HepG2 (cell line): ENCODE measurements at regions not wholly inside any gene's neighbourhood (a gene's known extent, or its start where the extent isn't known, plus 50 kb on each side); places are given as distances from the start of the nearest gene placed in this dataset.

Source experiments
- ATAC-seq: fragments of 200-7000 bp; cut with Tn5 transposase; 3 replicates; pipeline ENCODE4 v1.9.1; 2020; ENCODE audit warnings: mild to moderate bottlenecking, moderate library complexity
- BruUV-seq: library from RNA; stranded (reverse); fragments of 400-500 nt; replicated peaks from 2 replicates; lab custom pipeline; 2021; lab: Mats Ljungman, UMichigan
- CTCF ChIA-PET: fragments of 300-600 bp; formaldehyde crosslinking; extraction: SDS; loops from one replicate; lab custom pipeline; 2021; ENCODE audit warnings: low total read pairs, inconsistent platforms, low intra/inter-chr PET ratio; lab: Yijun Ruan, JAX
- POLR2A ChIA-PET: fragments of 350-600 bp; sonication (Branson Sonifier 250); formaldehyde crosslinking; loops from one replicate; lab custom pipeline; 2020; ENCODE audit warnings: antibody characterized with exemption, inconsistent platforms; lab: Yijun Ruan, JAX
- DNase-seq: peaks from one replicate; pipeline ENCODE4 v3.0.0-alpha.2; 2015; ENCODE audit warnings: low spot score
- FAIRE-seq: peaks from 3 replicates; lab custom pipeline; 2011; peaks lifted over from hg19 to GRCh38; lab: Jason Lieb, UNC
- H2AFZ ChIP-seq: one replicate; pipeline ENCODE4 v1.6.1; 2011; ENCODE audit warnings: low read length, inconsistent platforms
- H3K27ac ChIP-seq: fragments of 300-600 bp; 3 replicates; pipeline ENCODE4 v1.8.0; 2011; ENCODE audit warnings: mixed run types, mild to moderate bottlenecking, mixed read lengths, low read length, inconsistent platforms; ENCODE audit not compliant: insufficient read depth; ENCODE audit errors: extremely low read length
- H3K27me3 ChIP-seq, 2 experiments: fragments of 200-600 bp in 1 of 2; 2 replicates in 1 of 2; 3 replicates in 1 of 2; pipeline versions ENCODE4 v1.6.0 to v1.8.0; 2011; ENCODE audit warnings: low read length in 2 of 2, mild to moderate bottlenecking in 2 of 2, moderate library complexity in 2 of 2, inconsistent platforms in 1 of 2; ENCODE audit not compliant: insufficient read depth in 2 of 2, control insufficient read depth in 1 of 2
- H3K36me3 ChIP-seq, 2 experiments: fragments of 200-600 bp in 1 of 2; replicated peaks in 1 of 2; 2 replicates in 1 of 2; 3 replicates in 1 of 2; pipeline versions ENCODE4 v1.5.1 to v1.8.0; 2011; ENCODE audit warnings: low read length in 2 of 2, inconsistent platforms in 1 of 2; ENCODE audit not compliant: insufficient read depth in 2 of 2, control insufficient read depth in 1 of 2
- H3K4me1 ChIP-seq: 2 replicates; pipeline ENCODE4 v1.5.1; 2012; ENCODE audit warnings: low read length, inconsistent platforms; ENCODE audit not compliant: insufficient read depth
- H3K4me2 ChIP-seq: 2 replicates; pipeline ENCODE4 v1.6.0; 2011; ENCODE audit warnings: low read depth, low read length, inconsistent platforms
- H3K4me3 ChIP-seq, 3 experiments: fragments of 200-600 bp in 1 of 3; sonication (generic), shearing (Covaris generic) in 1 of 3; replicated peaks in 1 of 3; 2 replicates each; pipeline ENCODE4 v1.5.1; 2011 to 2016; ENCODE audit warnings: low read length in 3 of 3, inconsistent platforms in 2 of 3, low read depth in 2 of 3, mild to moderate bottlenecking in 2 of 3, control low read depth in 1 of 3, mixed read lengths in 1 of 3; ENCODE audit not compliant: insufficient read depth in 1 of 3
- H3K79me2 ChIP-seq: one replicate; pipeline ENCODE4 v1.6.1; 2011; ENCODE audit warnings: low read length, inconsistent platforms; ENCODE audit not compliant: insufficient read depth
- H3K9ac ChIP-seq: 2 replicates; pipeline ENCODE4 v1.6.0; 2011; ENCODE audit warnings: mild to moderate bottlenecking, low read depth, low read length, inconsistent platforms; ENCODE audit not compliant: insufficient read depth
- H3K9me3 ChIP-seq: 2 replicates; pipeline ENCODE4 v1.5.1; 2012; ENCODE audit warnings: mild to moderate bottlenecking, low read length
- H4K20me1 ChIP-seq: 2 replicates; pipeline ENCODE4 v1.6.0; 2011; ENCODE audit warnings: inconsistent platforms, mild to moderate bottlenecking, low read length, moderate library complexity; ENCODE audit not compliant: insufficient read depth
- DBP ChIP-seq: sonication (generic); formaldehyde crosslinking; IDR thresholded peaks from 2 replicates; pipeline ENCODE4 v1.4.0; 2020; ENCODE audit warnings: missing genetic modification reagents; ENCODE audit errors: not compliant biosample characterization
- ERF ChIP-seq: IDR thresholded peaks from 2 replicates; pipeline ENCODE4 v1.6.1; 2018; ENCODE audit warnings: missing biosample characterization, missing genetic modification reagents
- MED1 ChIP-seq: sonication (generic); formaldehyde crosslinking; IDR thresholded peaks from 2 replicates; pipeline ENCODE4 v1.4.0; 2020; ENCODE audit warnings: missing genetic modification reagents
- MED13 ChIP-seq: sonication (generic); formaldehyde crosslinking; IDR thresholded peaks from 2 replicates; pipeline ENCODE4 v1.5.0; 2020; ENCODE audit warnings: missing genetic modification reagents
- MTA3 ChIP-seq: sonication (generic); formaldehyde crosslinking; IDR thresholded peaks from 2 replicates; pipeline ENCODE4 v1.4.0; 2020; ENCODE audit warnings: missing genetic modification reagents
- NR1H2 ChIP-seq: sonication (generic); formaldehyde crosslinking; IDR thresholded peaks from 2 replicates; pipeline ENCODE4 v1.8.1; 2022; ENCODE audit warnings: low read depth, missing genetic modification reagents, borderline replicate concordance
- PHF20 ChIP-seq: sonication (generic); formaldehyde crosslinking; IDR thresholded peaks from 2 replicates; pipeline ENCODE4 v1.5.0; 2020; ENCODE audit warnings: mild to moderate bottlenecking, missing genetic modification reagents
- ZNF281 ChIP-seq: sonication (generic); formaldehyde crosslinking; IDR thresholded peaks from 2 replicates; pipeline ENCODE4 v1.4.0; 2020; ENCODE audit warnings: missing genetic modification reagents, borderline replicate concordance
- ZNF446 ChIP-seq: sonication (generic); formaldehyde crosslinking; IDR thresholded peaks from 2 replicates; pipeline ENCODE4 v1.5.0; 2020; ENCODE audit warnings: mild to moderate bottlenecking, missing genetic modification reagents
- ZNF562 ChIP-seq: sonication (generic); formaldehyde crosslinking; IDR thresholded peaks from 2 replicates; pipeline ENCODE4 v1.8.0; 2022; ENCODE audit warnings: missing genetic modification reagents, borderline replicate concordance
- ZNF704 ChIP-seq: sonication (generic); formaldehyde crosslinking; IDR thresholded peaks from 2 replicates; pipeline ENCODE4 v1.8.1; 2023; ENCODE audit warnings: mild to moderate bottlenecking, inconsistent platforms, moderate library complexity, missing genetic modification reagents, borderline replicate concordance
- ZNF713 ChIP-seq: sonication (generic); formaldehyde crosslinking; IDR thresholded peaks from 2 replicates; pipeline ENCODE4 v1.4.0; 2020; ENCODE audit warnings: mild to moderate bottlenecking, missing genetic modification reagents
- ZSCAN21 ChIP-seq: sonication (generic); formaldehyde crosslinking; IDR thresholded peaks from 2 replicates; pipeline ENCODE4 v1.8.0; 2022; ENCODE audit warnings: mild to moderate bottlenecking, missing genetic modification reagents, moderate library complexity, borderline replicate concordance
- WGBS: methylation state at CpG from one replicate; pipeline ENCODE4 v1.1.6; 2017; ENCODE audit warnings: low lambda C conversion rate; 5-methylcytosine and 5-hydroxymethylcytosine counted together
- in situ Hi-C: cut with HindIII; loops from 2 replicates; pipeline ENCODE4 v1.10.0; 2017; ENCODE audit warnings: low pct_unique_long_range_greater_than_20kb; ENCODE audit not compliant: extremely low pct_ligation_motif_present
- intact Hi-C: fragments of 100-400 bp; cut with micrococcal nuclease; formaldehyde crosslinking; loops from one replicate; pipeline ENCODE4 v1.10.0; 2022; ENCODE audit not compliant: unreplicated experiment

- Histone ChIP-seq H3K27me3 (no peaks in the 10 kb centered on the region), H3K4me1 (peaks cover 31% of the 10 kb centered on the region), H3K79me2 (peaks cover 10% of the 10 kb centered on the region), H3K27ac (no peak overlapping the region), H3K9ac (no peak overlapping the region), H3K4me3 (no peak overlapping the region), H3K9me3 (no peaks in the 10 kb centered on the region), H3K36me3 (no peaks in the 10 kb centered on the region)
- BruUV-seq, result no TSS peak
- ChIA-PET CTCF (no interaction called here), POLR2A (no interaction called here)
- DNase-seq (no peak), ATAC-seq (no peak)
- 94% methylated on average over 4 of the region's 4 CpGs for WGBS
- intact Hi-C loops, result no loop called here
- TF ChIP-seq ZNF446 (CRISPR knock-in tag), result no peak
- no peak for TF ChIP-seq NR1H2 (CRISPR knock-in tag)
- no peak for TF ChIP-seq ZSCAN21 (CRISPR knock-in tag)
- no peak for TF ChIP-seq ZNF704 (CRISPR knock-in tag)
- no peak for TF ChIP-seq ZNF713
- TF ChIP-seq MTA3 (CRISPR knock-in tag), result no peak
- TF ChIP-seq PHF20 (CRISPR knock-in tag), result no peak
- no peak for TF ChIP-seq MED1 (CRISPR knock-in tag)
- no peak for TF ChIP-seq ZNF281 (CRISPR knock-in tag)
- TF ChIP-seq ZNF562 (CRISPR knock-in tag), result no peak
- no peak for TF ChIP-seq MED13
- no peak for TF ChIP-seq ERF (CRISPR knock-in tag)
- TF ChIP-seq DBP (CRISPR knock-in tag), result no peak
- TF ChIP-seq, all 625 proteins: peak for 0
- no peak overlapping the region for H3K4me2 ChIP-seq
- in situ Hi-C loops, result no loop called here
- no peak for FAIRE-seq
- no peak overlapping the region for H2AFZ ChIP-seq
- no peaks in the 10 kb centered on the region for H4K20me1 ChIP-seq
These were observed 459.6 kb downstream of the PCNX1 start for GRCh38 chr14:71366861-71367260.
